ENCODE measurements at regions not wholly inside any gene's neighbourhood (a gene's known extent, or its start where the extent isn't known, plus 50 kb on each side); places are given as distances from the start of the nearest gene placed in this dataset.

- TF ChIP-seq TCF12 (IDR thresholded peaks at IDR 0.05; ENCODE audit: low read depth), result no peak
- no peak for TF ChIP-seq FOXM1 (IDR thresholded peaks at IDR 0.05; ENCODE audit: borderline replicate concordance, low read depth)
- TF ChIP-seq REST (IDR thresholded peaks at IDR 0.05; ENCODE audit: low read depth), result no peak
- TF ChIP-seq TAF1 (IDR thresholded peaks at IDR 0.05; ENCODE audit: low read depth), result no peak
- TF ChIP-seq EGR1 (IDR thresholded peaks at IDR 0.05), result no peak
- no peak for TF ChIP-seq ZBTB7A (IDR thresholded peaks at IDR 0.05; ENCODE audit: low read depth)
- no peak for TF ChIP-seq USF1 (IDR thresholded peaks at IDR 0.05)
- no peak for TF ChIP-seq RAD21 (IDR thresholded peaks at IDR 0.05; ENCODE audit: low read depth)
- no peak for TF ChIP-seq EP300 (IDR thresholded peaks at IDR 0.05; ENCODE audit: borderline replicate concordance)
- no peak for TF ChIP-seq TEAD4 (IDR thresholded peaks at IDR 0.05)
- TF ChIP-seq CEBPB (IDR thresholded peaks at IDR 0.05), result no peak
- TF ChIP-seq CREB1 (IDR thresholded peaks at IDR 0.05; ENCODE audit: low read depth), result no peak
- no peak for TF ChIP-seq MAX (IDR thresholded peaks at IDR 0.05)
- TF ChIP-seq YY1 (IDR thresholded peaks at IDR 0.05; ENCODE audit: low read depth), result no peak
These were observed 139.1 kb downstream of the TFPI2 start for GRCh38 chr7:93751421-93751820.

GRCh38 chr7:93750986-93751385 lies 139.6 kb downstream of the TFPI2 start:
- TF ChIP-seq CREB1 (IDR thresholded peaks at IDR 0.05; ENCODE audit: low read depth), result no peak

GRCh38 chr7:93747019-93747418 lies 143.5 kb downstream of the TFPI2 start:
- no peak for TF ChIP-seq EGR1 (IDR thresholded peaks at IDR 0.05)
- TF ChIP-seq TCF12 (IDR thresholded peaks at IDR 0.05; ENCODE audit: low read depth), result no peak
- no peak for TF ChIP-seq REST (IDR thresholded peaks at IDR 0.05; ENCODE audit: low read depth)
- no peak for TF ChIP-seq EP300 (IDR thresholded peaks at IDR 0.05; ENCODE audit: borderline replicate concordance)
- no peak for TF ChIP-seq CREB1 (IDR thresholded peaks at IDR 0.05; ENCODE audit: low read depth)
- no peak for TF ChIP-seq NFIC (IDR thresholded peaks at IDR 0.05)
- no peak for TF ChIP-seq CEBPB (IDR thresholded peaks at IDR 0.05)
- TF ChIP-seq TAF1 (IDR thresholded peaks at IDR 0.05; ENCODE audit: low read depth), result no peak
- TF ChIP-seq TEAD4 (IDR thresholded peaks at IDR 0.05), result no peak
- no peak for TF ChIP-seq USF1 (IDR thresholded peaks at IDR 0.05)
- no peak for TF ChIP-seq ZBTB7A (IDR thresholded peaks at IDR 0.05; ENCODE audit: low read depth)
- no peak for TF ChIP-seq FOXM1 (IDR thresholded peaks at IDR 0.05; ENCODE audit: borderline replicate concordance, low read depth)
- no peak for TF ChIP-seq MAX (IDR thresholded peaks at IDR 0.05)
- TF ChIP-seq RAD21 (IDR thresholded peaks at IDR 0.05; ENCODE audit: low read depth), result no peak

GRCh38 chr7:93739424-93739823 lies 151.1 kb downstream of the TFPI2 start:
- TF ChIP-seq TCF12 (IDR thresholded peaks at IDR 0.05; ENCODE audit: low read depth), result no peak
- no peak for TF ChIP-seq ZBTB7A (IDR thresholded peaks at IDR 0.05; ENCODE audit: low read depth)
- no peak for TF ChIP-seq NFIC (IDR thresholded peaks at IDR 0.05)
- no peak for TF ChIP-seq CEBPB (IDR thresholded peaks at IDR 0.05)
- no peak for TF ChIP-seq TEAD4 (IDR thresholded peaks at IDR 0.05)
- TF ChIP-seq REST (IDR thresholded peaks at IDR 0.05; ENCODE audit: low read depth), result no peak
- no peak for TF ChIP-seq EP300 (IDR thresholded peaks at IDR 0.05; ENCODE audit: borderline replicate concordance)

GRCh38 chr7:93737953-93738352 lies 152.6 kb downstream of the TFPI2 start:
- TF ChIP-seq RAD21 (IDR thresholded peaks at IDR 0.05; ENCODE audit: low read depth), result no peak
- no peak for TF ChIP-seq EGR1 (IDR thresholded peaks at IDR 0.05)
- no peak for TF ChIP-seq TAF1 (IDR thresholded peaks at IDR 0.05; ENCODE audit: low read depth)
- TF ChIP-seq USF1 (IDR thresholded peaks at IDR 0.05), result no peak
- no peak for TF ChIP-seq TEAD4 (IDR thresholded peaks at IDR 0.05)
- no peak for TF ChIP-seq FOXM1 (IDR thresholded peaks at IDR 0.05; ENCODE audit: borderline replicate concordance, low read depth)
- TF ChIP-seq REST (IDR thresholded peaks at IDR 0.05; ENCODE audit: low read depth), result no peak
- no peak for TF ChIP-seq EP300 (IDR thresholded peaks at IDR 0.05; ENCODE audit: borderline replicate concordance)
- no peak for TF ChIP-seq NFIC (IDR thresholded peaks at IDR 0.05)
- TF ChIP-seq CEBPB (IDR thresholded peaks at IDR 0.05), result no peak
- no peak for TF ChIP-seq YY1 (IDR thresholded peaks at IDR 0.05; ENCODE audit: low read depth)
- no peak for TF ChIP-seq TCF12 (IDR thresholded peaks at IDR 0.05; ENCODE audit: low read depth)
- TF ChIP-seq ZBTB7A (IDR thresholded peaks at IDR 0.05; ENCODE audit: low read depth), result no peak
- TF ChIP-seq CREB1 (IDR thresholded peaks at IDR 0.05; ENCODE audit: low read depth), result no peak

Measured in Ishikawa (cell line).